GM21576 (cell line): ENCODE measurements at regions not wholly inside any gene's neighbourhood (a gene's known extent, or its start where the extent isn't known, plus 50 kb on each side); places are given as distances from the start of the nearest gene placed in this dataset.

ENCODE experiments used
- ATAC-seq: cut with Tn5 transposase; IDR thresholded peaks from one replicate; pipeline ENCODE4 v1.9.1; 2021; ENCODE audit warnings: mild to moderate bottlenecking, moderate library complexity; ENCODE audit not compliant: unreplicated experiment

DNA sequence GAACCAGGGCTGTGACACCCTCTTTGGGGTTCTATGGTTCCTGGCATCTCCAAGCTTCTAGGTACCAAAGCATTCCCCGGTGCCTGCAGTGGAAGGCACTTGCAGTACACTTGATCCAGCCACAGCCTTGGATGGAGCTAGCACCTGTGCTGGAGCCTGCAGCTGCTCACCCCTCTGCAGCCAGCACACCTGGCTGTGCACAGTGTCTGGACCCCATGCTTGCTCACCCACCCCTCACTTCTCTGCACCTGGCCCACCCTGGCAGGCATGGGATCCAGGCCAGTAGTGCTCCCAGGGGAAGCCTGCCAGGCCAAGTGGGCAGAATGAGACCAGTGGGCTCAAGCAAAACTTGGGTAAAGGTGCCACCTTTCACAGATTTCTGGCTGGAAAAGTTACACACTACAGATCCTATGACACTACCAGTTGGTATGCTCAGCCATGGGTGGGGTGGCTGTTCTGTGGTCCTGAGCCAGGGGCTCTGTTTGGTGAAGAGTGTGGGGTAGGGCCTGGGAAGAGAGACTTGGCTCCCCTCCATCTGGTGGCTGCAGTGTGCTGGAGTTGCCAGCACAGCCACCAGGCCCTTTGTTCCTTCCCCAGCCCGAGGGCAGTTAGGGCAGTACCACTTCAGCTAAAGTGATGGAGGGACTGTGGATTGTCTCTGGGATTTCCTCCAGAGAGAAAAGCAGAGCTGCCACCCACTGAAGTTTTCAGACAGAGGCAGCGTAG lies 157.8 kb upstream of the LRRC7 start:
- no peak for ATAC-seq

DNA sequence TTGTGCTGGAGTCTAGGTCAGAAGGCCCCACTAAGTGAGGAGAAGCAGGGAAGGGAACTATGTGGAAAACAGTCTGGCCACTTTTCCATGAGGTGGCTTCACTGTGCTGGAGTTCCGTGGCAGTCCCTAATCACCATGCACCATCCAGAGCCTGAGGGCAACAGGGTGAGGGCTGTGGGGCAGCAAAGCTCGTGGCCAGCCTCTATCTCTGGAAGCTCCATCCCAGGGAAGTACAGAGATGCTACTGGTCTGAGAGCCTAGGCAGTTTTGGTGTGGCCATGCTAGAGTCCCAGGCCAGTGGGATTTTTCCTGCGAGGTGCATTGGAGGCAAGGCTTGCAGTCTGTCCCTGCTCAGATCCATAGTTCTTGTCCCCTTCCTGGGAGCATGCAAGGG lies 157.3 kb upstream of the LRRC7 start:
- no peak for ATAC-seq

DNA sequence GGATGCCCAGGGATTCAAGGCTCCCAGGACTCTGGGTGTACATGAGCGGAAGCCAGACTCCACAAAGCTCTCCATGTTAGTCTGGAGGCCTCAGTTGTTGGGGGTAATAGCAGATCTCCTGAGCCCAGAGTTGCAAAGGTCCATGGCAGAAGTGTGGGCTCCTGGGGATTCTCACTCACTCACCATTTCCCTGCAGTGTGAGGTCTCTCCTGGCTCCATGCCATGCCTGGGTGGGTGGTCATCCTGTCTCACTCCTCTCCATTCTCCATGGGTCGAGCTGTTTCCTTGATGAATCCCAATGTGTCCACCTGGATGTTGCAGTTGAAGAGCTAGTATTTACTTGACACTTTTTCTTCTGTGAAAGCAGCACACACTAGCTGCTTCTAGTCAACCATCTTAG lies 156.8 kb upstream of the LRRC7 start:
- no peak for ATAC-seq

DNA sequence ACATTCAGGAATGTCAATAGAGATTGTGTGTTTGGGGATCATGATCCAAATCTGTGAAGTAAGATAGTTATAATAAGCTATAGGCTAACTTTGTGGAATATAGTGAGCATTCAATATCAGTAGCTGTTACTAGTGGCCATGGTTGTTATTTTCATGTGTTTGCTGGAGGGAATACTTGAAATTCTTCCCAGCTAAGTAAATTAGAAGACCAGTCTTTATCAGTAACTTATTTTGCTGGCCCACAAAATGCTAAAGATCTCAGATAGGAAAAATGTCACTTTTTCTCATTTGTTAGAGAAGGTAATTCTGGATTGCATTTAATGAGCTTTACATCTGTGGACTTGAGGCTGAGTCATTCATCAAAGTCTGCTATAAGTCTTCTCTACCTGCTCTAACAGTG lies 156.1 kb upstream of the LRRC7 start:
- no peak for ATAC-seq

DNA sequence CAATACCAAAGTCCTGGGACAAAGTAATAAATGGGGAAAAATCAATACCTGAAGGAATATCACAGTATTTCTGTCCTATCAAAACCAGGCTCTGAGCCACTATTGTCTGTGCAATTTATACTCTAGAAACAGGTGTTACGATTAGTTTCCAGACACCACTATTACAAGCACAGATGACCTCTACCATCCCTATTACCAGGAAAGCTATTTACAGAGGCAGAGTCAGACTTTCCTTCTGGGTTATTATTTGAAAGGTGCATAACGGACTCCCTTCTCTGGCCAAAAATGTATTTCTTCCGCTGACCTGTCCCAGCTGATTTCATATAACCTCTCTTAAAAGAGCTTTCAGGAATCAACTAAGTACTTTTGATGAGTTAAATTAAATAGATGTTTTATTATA lies 154.6 kb upstream of the LRRC7 start:
- ATAC-seq = no peak

DNA sequence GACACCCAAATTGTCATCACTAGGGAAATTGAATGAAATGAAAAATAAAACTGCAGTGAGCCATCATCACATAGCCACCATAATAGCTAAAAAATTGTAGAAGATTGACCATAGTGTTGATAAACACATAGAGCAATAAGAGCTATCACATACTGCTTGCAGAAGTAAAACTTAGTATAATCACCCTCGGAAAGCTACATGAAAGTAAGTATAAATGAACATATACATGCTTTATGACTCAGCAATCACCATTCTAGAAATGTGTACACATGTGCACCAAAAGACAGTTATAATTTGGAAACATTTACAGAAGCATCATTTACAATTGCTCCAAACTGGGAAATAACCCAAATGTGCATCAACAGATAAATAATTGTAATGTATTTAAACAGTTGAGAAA lies 153.1 kb upstream of the LRRC7 start:
- ATAC-seq = no peak

DNA sequence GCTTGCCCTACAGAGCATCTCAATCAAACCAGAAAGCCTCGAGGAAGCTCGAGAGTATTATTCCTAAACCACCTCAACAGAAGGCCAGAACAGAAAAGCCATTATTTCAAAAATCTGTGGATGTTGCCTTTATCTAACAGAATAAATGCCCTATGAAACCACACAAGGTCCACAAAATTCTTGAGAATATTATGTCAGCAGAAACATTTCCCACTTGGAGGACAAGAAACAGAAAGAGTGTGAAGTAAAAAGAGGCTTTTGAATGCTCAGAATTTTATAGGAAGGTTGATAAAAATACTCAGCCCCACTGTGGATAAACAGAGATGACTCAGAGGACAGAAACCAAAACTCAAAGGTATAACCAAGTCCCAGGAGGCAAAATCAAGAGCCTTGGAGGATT lies 146.4 kb upstream of the LRRC7 start:
- no peak for ATAC-seq

DNA sequence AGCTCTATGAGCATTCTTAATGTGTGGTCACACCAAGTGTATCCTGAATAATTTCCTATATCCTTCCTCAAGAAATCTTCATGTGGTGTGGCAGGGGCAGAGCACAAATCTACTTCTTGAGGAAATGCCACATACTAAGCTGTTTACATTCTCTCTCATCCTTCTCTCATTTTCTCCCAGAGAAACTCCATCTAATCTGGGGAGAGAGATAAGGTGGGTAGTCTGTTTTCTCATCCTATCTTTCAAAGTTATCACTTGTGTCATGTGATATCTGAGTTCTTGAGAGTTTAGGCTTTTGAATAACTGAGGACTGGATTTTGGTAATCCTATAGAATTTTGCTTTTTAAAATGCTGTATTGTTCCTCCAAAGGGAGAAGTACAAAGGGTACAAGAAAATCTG lies 141.9 kb upstream of the LRRC7 start:
- ATAC-seq = no peak

DNA sequence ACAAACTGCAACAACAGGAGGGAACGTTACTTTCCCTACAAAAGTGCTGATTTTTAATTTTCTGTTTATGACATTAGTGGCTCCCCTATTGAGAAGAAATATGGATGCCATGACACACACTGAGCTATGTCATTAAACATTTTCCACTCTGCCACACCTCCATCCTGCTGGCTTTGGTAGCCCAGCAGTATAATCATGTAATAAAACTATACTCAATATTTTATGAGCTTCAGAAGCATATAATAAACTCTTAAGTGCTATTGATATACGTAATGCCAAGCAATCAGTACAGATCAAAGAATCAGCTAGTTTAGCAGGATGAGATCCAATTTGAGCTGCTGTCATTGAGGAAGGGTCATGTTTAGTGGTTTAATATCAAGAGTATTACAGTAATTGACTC lies 141.3 kb upstream of the LRRC7 start:
- no peak for ATAC-seq

DNA sequence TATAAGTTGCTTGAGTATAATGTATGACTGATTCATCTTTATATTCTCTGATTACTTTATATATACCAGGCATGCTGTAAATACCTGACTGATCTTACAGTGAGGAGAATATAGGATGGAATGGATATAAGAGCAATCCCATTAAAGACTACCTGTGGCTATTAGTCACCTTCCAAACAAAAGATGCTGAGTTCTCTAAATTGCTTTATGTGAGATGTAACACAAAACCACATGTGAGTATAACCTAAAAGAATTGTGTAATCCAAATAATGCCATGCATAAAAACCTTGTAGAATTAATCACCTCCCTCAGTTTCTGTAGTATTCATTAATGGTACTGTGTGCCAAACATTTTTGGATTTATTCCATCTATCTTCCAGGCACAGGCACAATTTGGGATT lies 134.6 kb upstream of the LRRC7 start:
- no peak for ATAC-seq

DNA sequence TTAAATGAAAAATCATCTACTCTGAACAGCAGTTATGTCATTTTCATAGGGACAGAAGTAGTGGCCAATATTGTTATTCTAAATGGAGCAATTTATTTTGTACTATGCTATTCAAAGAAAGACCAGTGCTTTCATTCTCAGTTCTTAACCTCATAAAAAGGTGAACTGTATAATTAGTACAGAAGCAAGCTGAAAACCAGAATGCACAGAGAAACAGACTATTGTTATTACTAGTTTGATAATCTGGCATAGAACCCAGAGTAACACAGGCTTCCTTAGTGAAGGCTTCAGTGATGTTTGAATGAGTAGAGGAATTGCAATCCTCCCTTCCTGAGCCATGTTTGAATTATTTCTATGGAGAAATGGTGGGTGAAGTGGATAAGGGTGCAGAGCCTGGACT lies 131.6 kb upstream of the LRRC7 start:
- no peak for ATAC-seq

DNA sequence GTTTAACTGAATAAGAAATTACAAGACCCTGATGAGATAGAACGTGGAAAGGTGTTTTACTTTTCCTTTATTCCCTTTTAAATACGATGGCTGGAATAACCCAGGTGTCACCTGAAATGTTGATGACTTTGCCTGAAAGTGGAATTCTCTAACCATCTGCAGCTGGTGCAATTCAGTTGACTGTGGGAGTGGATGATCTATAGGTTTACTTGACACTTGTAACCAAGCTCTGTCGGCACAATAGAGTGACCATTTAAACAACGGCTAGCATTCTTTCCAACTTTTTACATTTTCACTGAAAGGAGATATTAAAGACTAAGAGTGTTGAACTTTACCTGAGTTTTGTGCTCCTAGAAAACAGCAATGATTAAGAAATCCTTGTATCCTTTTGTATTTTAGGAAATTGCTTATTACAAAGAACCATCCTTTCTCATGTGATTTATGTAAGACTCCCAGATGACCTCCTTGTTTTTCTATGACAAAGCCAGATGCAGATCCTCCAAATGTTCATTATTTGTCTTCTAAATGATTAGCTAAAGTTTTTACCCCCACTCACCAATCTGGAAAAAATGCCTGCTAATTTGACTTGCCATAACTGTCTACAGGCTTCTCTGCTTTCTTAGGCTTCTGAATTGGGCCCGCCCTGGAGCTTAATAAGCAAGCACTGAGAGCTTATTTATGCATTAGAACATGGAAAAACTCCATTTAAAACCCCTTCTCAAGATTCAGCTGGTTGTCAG lies 129.5 kb upstream of the LRRC7 start:
- ATAC-seq = no peak

DNA sequence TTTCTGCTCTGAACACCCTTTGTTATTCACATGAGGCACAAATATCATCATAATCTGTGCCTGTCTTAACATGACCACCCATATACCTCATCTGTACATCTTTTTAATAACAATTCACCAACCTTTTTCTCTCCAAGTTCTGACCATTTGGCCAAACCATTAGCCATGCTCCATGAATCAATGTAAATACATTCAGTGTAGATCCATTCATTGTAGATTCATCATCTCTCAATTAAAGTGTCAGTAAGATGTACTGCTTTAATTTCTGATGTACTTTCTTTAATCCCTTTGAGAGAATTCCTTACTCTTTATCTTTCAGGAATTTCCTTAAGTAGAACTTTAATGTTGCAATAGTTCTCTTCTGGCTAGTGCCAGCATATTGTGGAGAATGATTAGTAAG lies 126.2 kb upstream of the LRRC7 start:
- ATAC-seq = no peak

DNA sequence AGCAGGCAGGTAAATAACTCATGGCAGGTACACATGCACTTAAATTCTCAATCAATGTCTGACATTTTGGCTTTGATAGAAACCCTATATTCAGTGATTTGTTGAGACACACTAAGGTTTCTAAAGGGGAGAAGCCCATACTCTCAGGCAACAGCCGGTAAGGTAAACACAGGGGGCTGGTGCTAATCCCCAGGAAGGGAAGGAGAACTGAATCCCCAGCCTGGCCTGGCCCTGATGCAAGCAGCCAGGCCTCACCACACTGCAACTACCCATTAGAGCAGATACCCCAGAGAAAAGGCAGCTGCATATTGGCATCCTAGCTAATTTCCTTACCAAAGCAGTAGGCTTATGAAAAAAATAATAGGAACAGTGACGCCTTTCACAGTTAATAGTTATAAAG lies 116.5 kb upstream of the LRRC7 start:
- ATAC-seq = no peak

DNA sequence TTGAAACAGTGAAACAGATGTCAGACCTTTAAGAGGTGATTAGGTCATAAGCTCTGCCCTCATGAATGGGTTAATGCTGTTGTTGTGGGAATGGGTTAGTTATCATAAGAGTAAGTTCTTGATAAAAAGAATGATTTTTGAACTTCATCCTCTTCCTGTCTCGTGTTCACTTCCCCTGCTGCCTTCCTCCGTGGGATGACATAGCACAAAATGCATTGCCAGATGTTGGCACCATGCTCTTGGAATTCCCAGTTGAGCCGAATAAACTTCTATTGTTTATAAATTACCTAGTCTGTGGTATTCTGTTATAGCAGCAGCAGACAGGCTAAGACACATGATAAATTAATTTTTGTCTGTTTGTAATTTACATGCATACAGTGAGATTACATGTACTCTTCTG lies 112.0 kb upstream of the LRRC7 start:
- ATAC-seq = no peak

DNA sequence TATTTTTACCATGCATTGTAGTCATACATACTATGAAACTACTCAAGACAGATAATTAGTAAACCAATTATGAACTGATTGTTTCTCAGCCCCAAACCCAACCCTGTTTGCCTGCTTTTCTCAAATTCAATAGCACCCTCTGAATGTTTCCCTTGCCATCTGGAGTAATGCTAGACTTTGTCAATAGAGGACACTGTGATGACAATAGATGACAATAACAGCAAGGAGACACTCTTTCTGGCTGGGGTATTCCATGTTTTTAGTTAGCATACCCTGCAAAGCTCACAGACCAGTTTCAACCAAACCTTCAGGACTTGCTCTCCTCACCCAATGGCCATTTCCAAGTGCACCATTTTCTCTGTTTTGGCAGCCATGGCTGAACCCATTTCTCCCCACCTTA lies 108.5 kb upstream of the LRRC7 start:
- ATAC-seq = no peak

DNA sequence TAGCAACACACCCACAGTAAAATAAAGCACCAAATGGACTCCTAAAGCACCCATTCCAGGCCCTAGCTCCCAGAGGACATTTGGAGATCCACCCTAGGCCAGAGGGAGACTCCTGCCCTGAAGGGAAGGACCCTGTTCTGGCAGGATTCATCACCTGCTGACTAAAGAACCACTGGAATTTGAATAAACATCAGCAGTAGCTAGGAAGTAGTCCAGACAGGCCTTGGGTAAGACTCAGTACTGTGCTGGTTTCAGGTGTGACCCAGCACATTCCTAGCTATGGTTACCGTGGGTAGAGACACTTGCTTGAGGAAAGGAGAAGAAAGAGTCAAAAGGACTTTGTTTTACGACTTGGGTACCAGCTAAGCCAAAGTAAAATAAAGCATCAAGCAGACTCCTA lies 92.7 kb upstream of the LRRC7 start:
- ATAC-seq = no peak

DNA sequence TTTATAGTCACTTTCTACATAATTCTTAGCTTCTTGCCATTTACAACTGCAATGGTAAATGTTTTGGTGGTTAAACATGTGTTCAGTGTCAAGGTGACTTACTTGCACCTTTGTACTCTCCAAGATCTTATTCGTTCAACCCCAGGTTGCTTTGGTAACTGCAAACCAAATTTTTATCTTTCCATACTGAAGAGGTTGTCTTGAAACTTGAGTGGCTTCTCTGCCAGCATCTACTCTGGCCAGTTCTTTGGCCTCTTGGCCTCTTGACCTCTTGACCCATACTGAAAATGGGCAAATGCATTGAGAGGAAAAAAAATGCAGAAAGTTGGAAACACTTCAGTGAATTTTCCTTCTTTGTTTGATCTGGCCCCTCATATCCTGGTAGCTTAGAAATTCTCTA lies 88.0 kb upstream of the LRRC7 start:
- no peak for ATAC-seq

DNA sequence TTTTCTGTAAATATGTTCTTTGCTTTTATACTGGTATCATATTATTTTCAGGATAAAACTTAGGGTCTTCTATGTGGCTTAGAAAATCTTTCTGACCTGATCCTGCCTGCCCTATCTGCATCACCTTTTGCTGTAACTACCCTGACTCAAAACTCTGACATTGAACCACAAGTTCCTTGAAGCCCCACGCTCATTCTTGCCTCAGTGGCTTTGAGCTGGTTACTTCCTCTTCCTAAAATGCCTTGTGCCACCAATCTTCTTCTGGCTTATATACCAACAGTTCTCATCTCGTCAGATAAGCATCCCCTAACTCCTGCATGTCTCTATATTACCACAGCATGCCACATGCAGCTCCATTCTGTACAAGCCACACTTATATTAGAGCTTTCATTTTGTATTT lies 84.5 kb upstream of the LRRC7 start:
- no peak for ATAC-seq

DNA sequence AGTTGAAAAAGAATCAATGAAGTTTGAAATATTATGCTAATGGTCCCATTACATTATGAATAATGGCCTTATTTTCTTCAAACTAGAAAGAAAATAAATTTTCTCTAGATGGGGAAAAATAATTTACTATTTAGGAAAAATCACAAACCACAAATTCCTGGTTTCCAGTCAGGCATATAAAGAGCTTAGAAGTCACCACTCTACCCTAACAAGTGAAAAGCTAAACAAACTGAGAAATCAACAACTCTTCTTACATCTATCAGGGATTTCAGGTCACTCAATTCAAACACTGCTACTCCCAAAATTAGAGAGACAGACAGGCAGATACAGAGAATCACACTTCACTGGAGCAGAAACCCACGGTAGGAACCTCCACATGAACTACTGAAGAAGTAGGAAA lies 82.1 kb upstream of the LRRC7 start:
- no peak for ATAC-seq

DNA sequence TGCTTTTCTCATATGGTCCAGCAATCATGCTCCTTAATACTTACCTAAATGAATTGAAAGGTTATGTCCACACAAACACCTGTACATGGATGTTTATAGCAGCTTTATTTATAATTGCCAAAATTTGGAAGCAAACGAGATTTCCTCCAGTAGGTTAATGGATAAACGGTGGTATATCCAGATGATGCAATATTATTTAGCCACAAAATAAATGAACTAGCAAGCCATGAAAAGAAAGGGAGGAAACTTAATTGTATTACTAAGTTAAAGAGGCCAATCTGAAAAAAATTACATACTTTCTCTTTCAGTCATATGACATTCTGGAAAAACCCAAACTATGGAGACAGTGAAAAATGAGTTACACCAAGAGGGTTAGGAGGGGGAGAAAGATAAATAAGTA lies 76.3 kb upstream of the LRRC7 start:
- no peak for ATAC-seq

DNA sequence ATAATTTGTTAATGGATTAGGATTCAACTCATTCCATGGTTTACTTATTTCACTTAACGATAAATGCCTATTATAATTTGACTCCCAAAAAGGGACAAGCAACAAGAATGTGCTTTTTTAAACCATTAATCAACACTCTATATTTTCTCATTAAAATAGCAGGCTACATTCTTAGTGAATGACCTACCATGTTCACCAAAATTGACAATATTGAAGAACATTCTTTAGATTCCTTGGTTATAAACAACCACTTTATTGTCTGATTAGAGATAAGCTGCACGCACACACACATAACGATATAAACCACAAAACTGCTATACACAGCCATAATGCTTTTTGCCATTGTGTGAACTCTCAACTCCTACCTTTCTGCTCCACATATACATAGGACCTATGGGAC lies 75.4 kb upstream of the LRRC7 start:
- no peak for ATAC-seq

DNA sequence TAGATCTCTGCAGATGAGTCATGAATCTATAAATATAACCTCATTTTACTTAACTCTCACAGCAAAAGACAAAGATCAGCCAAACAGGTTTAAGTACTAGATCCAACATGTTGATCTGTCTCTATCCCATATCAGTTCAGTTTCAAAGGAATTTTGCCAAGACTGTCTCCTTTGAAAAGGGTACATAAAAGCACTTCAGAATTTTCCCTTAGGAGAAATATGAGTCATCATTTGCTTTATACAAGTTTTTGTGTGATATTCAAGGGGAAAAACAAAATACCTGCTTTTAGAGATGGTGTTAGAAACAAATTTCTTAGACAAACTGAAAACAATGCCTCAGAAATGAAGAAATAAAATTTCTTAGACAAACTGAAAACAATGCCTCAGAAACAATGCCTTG lies 73.5 kb upstream of the LRRC7 start:
- ATAC-seq = no peak
